A549 (cell line): ENCODE measurements at regions not wholly inside any gene's neighbourhood (a gene's known extent, or its start where the extent isn't known, plus 50 kb on each side); places are given as distances from the start of the nearest gene placed in this dataset.

Experiments used
- ATAC-seq, 2 experiments: fragments of 200-7000 bp in 1 of 2; fragments of >200 bp in 1 of 2; cut with Nextera tagmentation in 1 of 2; cut with Tn5 transposase in 1 of 2; 3 replicates each; pipeline versions ENCODE4 v1.8.0 to v1.9.1; 2018 to 2020; ENCODE audit warnings: mild to moderate bottlenecking in 1 of 2, moderate library complexity in 1 of 2
- CTCF ChIA-PET: fragments of 300-600 bp; sonication (Branson Sonifier 250); formaldehyde crosslinking; extraction: SDS; loops from one replicate; lab custom pipeline; 2021; ENCODE audit warnings: antibody characterized with exemption, inconsistent platforms; lab: Yijun Ruan, JAX
- POLR2A ChIA-PET: fragments of 350-600 bp; formaldehyde crosslinking; extraction: SDS; loops from one replicate; lab custom pipeline; 2021; ENCODE audit warnings: antibody characterized with exemption, inconsistent platforms; lab: Yijun Ruan, JAX
- DNase-seq, 2 experiments: peaks; one replicate each; pipeline versions ENCODE4 v3.0.0 to v3.0.0-alpha.2; 2011 to 2016; ENCODE audit warnings: low read depth in 1 of 2, low spot score in 1 of 2
- FAIRE-seq: peaks from 2 replicates; lab custom pipeline; 2011; peaks lifted over from hg19 to GRCh38; lab: Jason Lieb, UNC
- H3K27ac ChIP-seq, 2 experiments: fragments of >200 bp; sonication (Bioruptor Twin); formaldehyde crosslinking; 3 replicates each; pipeline ENCODE4 v1.5.1; 2016 to 2017
- H3K4me1 ChIP-seq: fragments of >200 bp; sonication (Bioruptor Twin); formaldehyde crosslinking; 3 replicates; pipeline ENCODE4 v1.6.1; 2016
- H3K4me2 ChIP-seq: fragments of >200 bp; sonication (Bioruptor Twin); formaldehyde crosslinking; 3 replicates; pipeline ENCODE4 v1.6.1; 2016
- H3K4me3 ChIP-seq: fragments of >200 bp; sonication (Bioruptor Twin); formaldehyde crosslinking; 3 replicates; pipeline ENCODE4 v1.5.1; 2016
- H3K9me3 ChIP-seq: fragments of >200 bp; sonication (Bioruptor Twin); formaldehyde crosslinking; 3 replicates; pipeline ENCODE4 v1.6.1; 2016
- BHLHE40 ChIP-seq: IDR thresholded peaks from 2 replicates; pipeline ENCODE4 v1.6.1; 2012; ENCODE audit warnings: low read depth, low read length, inconsistent platforms
- CBX2 ChIP-seq: fragments of 200-600 bp; sonication (generic); IDR thresholded peaks from 2 replicates; pipeline ENCODE4 v1.6.1; 2016; ENCODE audit warnings: low read depth, mild to moderate bottlenecking, borderline replicate concordance
- CEBPB ChIP-seq, 2 experiments: fragments of >200 bp in 1 of 2; sonication (Bioruptor Twin) in 1 of 2; formaldehyde crosslinking in 1 of 2; IDR thresholded peaks; 2 replicates each; pipeline ENCODE4 v1.6.1; 2012 to 2016
- CTCF ChIP-seq: fragments of >200 bp; sonication (Bioruptor Twin); formaldehyde crosslinking; IDR thresholded peaks from 3 replicates; pipeline ENCODE4 v1.5.1; 2016
- EP300 ChIP-seq, 2 experiments: fragments of >200 bp; sonication (Bioruptor Twin); formaldehyde crosslinking; IDR thresholded peaks; 2 replicates in 1 of 2; 3 replicates in 1 of 2; pipeline ENCODE4 v1.6.1; 2016 to 2017
- ESRRA ChIP-seq: fragments of 150-350 bp; IDR thresholded peaks from 2 replicates; pipeline ENCODE4 v1.6.1; 2014; ENCODE audit warnings: mild to moderate bottlenecking, low read length, borderline replicate concordance
- FOSB ChIP-seq: fragments of 250-450 bp; sonication (Bioruptor Pico); IDR thresholded peaks from 2 replicates; pipeline ENCODE4 v1.5.0; 2020; ENCODE audit warnings: mild to moderate bottlenecking, moderate library complexity
- GATA3 ChIP-seq: IDR thresholded peaks from 2 replicates; pipeline ENCODE4 v1.6.1; 2012; ENCODE audit warnings: borderline replicate concordance
- HES2 ChIP-seq: fragments of >200 bp; sonication (Bioruptor Twin); formaldehyde crosslinking; IDR thresholded peaks from 2 replicates; pipeline ENCODE4 v1.6.1; 2016
- HMGXB4 ChIP-seq: fragments of 250-450 bp; sonication (Bioruptor Pico); IDR thresholded peaks from 2 replicates; pipeline ENCODE4 v1.5.0; 2021; ENCODE audit warnings: mild to moderate bottlenecking, moderate library complexity, borderline replicate concordance
- HOXB5 ChIP-seq: fragments of 250-450 bp; sonication (Bioruptor Pico); IDR thresholded peaks from 2 replicates; pipeline ENCODE4 v1.5.0; 2020; ENCODE audit warnings: mild to moderate bottlenecking, moderate library complexity
- JUN ChIP-seq, 2 experiments: fragments of >200 bp; sonication (Bioruptor Twin); formaldehyde crosslinking; IDR thresholded peaks; 2 replicates in 1 of 2; 3 replicates in 1 of 2; pipeline ENCODE4 v1.6.1; 2016 to 2017
- JUNB ChIP-seq: fragments of >200 bp; sonication (Bioruptor Twin); formaldehyde crosslinking; IDR thresholded peaks from 2 replicates; pipeline ENCODE4 v1.6.1; 2016
- KDM5A ChIP-seq: fragments of 200-600 bp; sonication (generic); IDR thresholded peaks from 2 replicates; pipeline ENCODE4 v1.6.1; 2016; ENCODE audit warnings: antibody characterized with exemption, mild to moderate bottlenecking
- MAX ChIP-seq: IDR thresholded peaks from 2 replicates; pipeline ENCODE4 v1.6.1; 2012
- MAZ ChIP-seq: fragments of 150-350 bp; IDR thresholded peaks from 2 replicates; pipeline ENCODE4 v1.6.1; 2014; ENCODE audit warnings: antibody characterized with exemption, low read depth, low read length, borderline replicate concordance
- NFE2L2 ChIP-seq: fragments of 150-350 bp; conservative IDR thresholded peaks from 2 replicates; pipeline ENCODE4 v1.6.1; 2014; ENCODE audit warnings: low read length
- NPAS2 ChIP-seq: fragments of 250-450 bp; sonication (Bioruptor Pico); IDR thresholded peaks from 2 replicates; pipeline ENCODE4 v1.8.0; 2022; ENCODE audit warnings: mild to moderate bottlenecking, moderate library complexity, borderline replicate concordance
- NR3C1 ChIP-seq: fragments of >200 bp; sonication (Bioruptor Twin); formaldehyde crosslinking; IDR thresholded peaks from 3 replicates; pipeline ENCODE4 v1.6.1; 2017
- POLR2AphosphoS2 ChIP-seq: conservative IDR thresholded peaks from 2 replicates; pipeline ENCODE4 v1.6.1; 2012; ENCODE audit warnings: low read length, improper control_type of control experiment, inconsistent platforms
- RARB ChIP-seq: fragments of 250-450 bp; sonication (Bioruptor Pico); IDR thresholded peaks from 2 replicates; pipeline ENCODE4 v1.8.0; 2021; ENCODE audit warnings: mild to moderate bottlenecking, moderate library complexity
- TP53 ChIP-seq: fragments of 250-450 bp; sonication (Bioruptor Pico); IDR thresholded peaks from 2 replicates; pipeline ENCODE4 v1.5.0; 2021; ENCODE audit warnings: mild to moderate bottlenecking, moderate library complexity
- USF2 ChIP-seq: fragments of 450-650 bp; IDR thresholded peaks from 2 replicates; pipeline ENCODE4 v1.6.1; 2014; ENCODE audit warnings: antibody characterized with exemption
- ZC3H11A ChIP-seq: fragments of 450-650 bp; IDR thresholded peaks from 2 replicates; pipeline ENCODE4 v1.6.1; 2014; ENCODE audit warnings: antibody characterized with exemption, mild to moderate bottlenecking
- ZFP36 ChIP-seq: fragments of 450-650 bp; IDR thresholded peaks from 2 replicates; pipeline ENCODE4 v1.6.1; 2014; ENCODE audit warnings: borderline replicate concordance; ENCODE audit not compliant: partially characterized antibody
- WGBS: methylation state at CpG from one replicate; pipeline ENCODE4 v1.1.6; 2017; ENCODE audit errors: missing lambda C conversion rate; 5-methylcytosine and 5-hydroxymethylcytosine counted together

- H3K27ac ChIP-seq, result no peak overlapping the region
- H3K9me3 ChIP-seq, result no peaks in the 10 kb centered on the region
- ChIA-PET CTCF (no interaction called here), POLR2A (no interaction called here)
- peaks cover 6% of the 10 kb centered on the region; the same call in 2 of the 3 replicates for H3K4me1 ChIP-seq
- no peak overlapping the region for H3K4me3 ChIP-seq
- TF ChIP-seq CBX2 (no peak), CEBPB (IDR thresholded peaks at IDR 0.05) (no peak), NR3C1 (no peak), HOXB5 (CRISPR knock-in tag) (no peak), TP53 (CRISPR knock-in tag) (no peak), HES2 (no peak), EP300 (IDR thresholded peaks at IDR 0.05) (no peak), JUNB (no peak), RARB (CRISPR knock-in tag) (no peak), MAZ (no peak)
- DNase-seq (no peak), FAIRE-seq (no peak), ATAC-seq (no peak)
- H3K4me2 ChIP-seq, result no peak overlapping the region
- WGBS, result 3% methylated on average over 1 of the region's 1 CpG
These were observed 282.2 kb upstream of the CDH5 start for GRCh38 chr16:66084306-66084705.

- ATAC-seq, result no peak
- TF ChIP-seq JUN (IDR thresholded peaks at IDR 0.05) (no peak), FOSB (CRISPR knock-in tag) (no peak), BHLHE40 (no peak), ZC3H11A (no peak), CBX2 (no peak), KDM5A (no peak), ZFP36 (no peak), NPAS2 (CRISPR knock-in tag) (no peak), GATA3 (no peak), RARB (CRISPR knock-in tag) (no peak), CTCF (no peak), POLR2AphosphoS2 (no peak), HMGXB4 (CRISPR knock-in tag) (no peak), MAX (no peak), HOXB5 (CRISPR knock-in tag) (no peak), NFE2L2 (no peak), ESRRA (no peak), USF2 (no peak)
- TF ChIP-seq, all 56 proteins: peak for 0
- FAIRE-seq (no peak), DNase-seq (no peak)
- H3K4me1 ChIP-seq, result peaks cover 6% of the 10 kb centered on the region; the same call in 2 of the 3 replicates
- no peak overlapping the region for H3K27ac ChIP-seq
- CTCF ChIA-PET, result no interaction called here
- no peaks in the 10 kb centered on the region for H3K9me3 ChIP-seq
- POLR2A ChIA-PET, result no interaction called here
- no peak overlapping the region for H3K4me2 ChIP-seq
- H3K4me3 ChIP-seq, result no peak overlapping the region
- WGBS, result 55% methylated on average over 1 of the region's 1 CpG
These were observed 283.3 kb upstream of the CDH5 start for GRCh38 chr16:66083171-66083570.
